A549 (cell line): ENCODE measurements at regions not wholly inside any gene's neighbourhood (a gene's known extent, or its start where the extent isn't known, plus 50 kb on each side); places are given as distances from the start of the nearest gene placed in this dataset.

Experiments used
- ATAC-seq, 2 experiments: fragments of 200-7000 bp in 1 of 2; fragments of >200 bp in 1 of 2; cut with Nextera tagmentation in 1 of 2; cut with Tn5 transposase in 1 of 2; 3 replicates each; pipeline versions ENCODE4 v1.8.0 to v1.9.1; 2018 to 2020; ENCODE audit warnings: mild to moderate bottlenecking in 1 of 2, moderate library complexity in 1 of 2
- CTCF ChIA-PET: fragments of 300-600 bp; sonication (Branson Sonifier 250); formaldehyde crosslinking; extraction: SDS; loops from one replicate; lab custom pipeline; 2021; ENCODE audit warnings: antibody characterized with exemption, inconsistent platforms; lab: Yijun Ruan, JAX
- POLR2A ChIA-PET: fragments of 350-600 bp; formaldehyde crosslinking; extraction: SDS; loops from one replicate; lab custom pipeline; 2021; ENCODE audit warnings: antibody characterized with exemption, inconsistent platforms; lab: Yijun Ruan, JAX
- DNase-seq, 2 experiments: peaks; one replicate each; pipeline versions ENCODE4 v3.0.0 to v3.0.0-alpha.2; 2011 to 2016; ENCODE audit warnings: low read depth in 1 of 2, low spot score in 1 of 2
- FAIRE-seq: peaks from 2 replicates; lab custom pipeline; 2011; peaks lifted over from hg19 to GRCh38; lab: Jason Lieb, UNC
- H3K27ac ChIP-seq, 2 experiments: fragments of >200 bp; sonication (Bioruptor Twin); formaldehyde crosslinking; 3 replicates each; pipeline ENCODE4 v1.5.1; 2016 to 2017
- H3K4me1 ChIP-seq: fragments of >200 bp; sonication (Bioruptor Twin); formaldehyde crosslinking; 3 replicates; pipeline ENCODE4 v1.6.1; 2016
- H3K4me2 ChIP-seq: fragments of >200 bp; sonication (Bioruptor Twin); formaldehyde crosslinking; 3 replicates; pipeline ENCODE4 v1.6.1; 2016
- H3K4me3 ChIP-seq: fragments of >200 bp; sonication (Bioruptor Twin); formaldehyde crosslinking; 3 replicates; pipeline ENCODE4 v1.5.1; 2016
- H3K9me3 ChIP-seq: fragments of >200 bp; sonication (Bioruptor Twin); formaldehyde crosslinking; 3 replicates; pipeline ENCODE4 v1.6.1; 2016
- CBX8 ChIP-seq: fragments of 200-600 bp; sonication (generic); IDR thresholded peaks from 2 replicates; pipeline ENCODE4 v1.6.1; 2016
- CTCF ChIP-seq: fragments of >200 bp; sonication (Bioruptor Twin); formaldehyde crosslinking; IDR thresholded peaks from 3 replicates; pipeline ENCODE4 v1.5.1; 2016
- ELK1 ChIP-seq: fragments of 150-350 bp; IDR thresholded peaks from 2 replicates; pipeline ENCODE4 v1.6.1; 2014; ENCODE audit warnings: low read depth, mild to moderate bottlenecking, low read length
- EP300 ChIP-seq, 2 experiments: fragments of >200 bp; sonication (Bioruptor Twin); formaldehyde crosslinking; IDR thresholded peaks; 2 replicates in 1 of 2; 3 replicates in 1 of 2; pipeline ENCODE4 v1.6.1; 2016 to 2017
- FOSL2 ChIP-seq, 2 experiments: fragments of 450-650 bp in 1 of 2; fragments of >200 bp in 1 of 2; sonication (Bioruptor Twin) in 1 of 2; formaldehyde crosslinking; IDR thresholded peaks; 2 replicates each; pipeline versions ENCODE4 v1.5.0 to v1.6.1; 2016 to 2020; ENCODE audit warnings: mild to moderate bottlenecking in 1 of 2, moderate library complexity in 1 of 2
- HEYL ChIP-seq: fragments of 250-450 bp; sonication (Bioruptor Pico); IDR thresholded peaks from 2 replicates; pipeline ENCODE4 v1.8.0; 2021; ENCODE audit warnings: mild to moderate bottlenecking, moderate library complexity
- MYC ChIP-seq: IDR thresholded peaks from 2 replicates; pipeline ENCODE4 v1.6.1; 2012; ENCODE audit warnings: mild to moderate bottlenecking, inconsistent platforms, low read length, improper control_type of control experiment, borderline replicate concordance
- NPAS2 ChIP-seq: fragments of 250-450 bp; sonication (Bioruptor Pico); IDR thresholded peaks from 2 replicates; pipeline ENCODE4 v1.8.0; 2022; ENCODE audit warnings: mild to moderate bottlenecking, moderate library complexity, borderline replicate concordance
- PBX3 ChIP-seq: IDR thresholded peaks from 2 replicates; pipeline ENCODE4 v1.6.1; 2012
- POLR2A ChIP-seq: IDR thresholded peaks from 2 replicates; pipeline ENCODE4 v1.6.1; 2012; ENCODE audit warnings: mild to moderate bottlenecking, low read length
- RAD21 ChIP-seq, 2 experiments: fragments of >200 bp in 1 of 2; sonication (Bioruptor Twin) in 1 of 2; formaldehyde crosslinking in 1 of 2; IDR thresholded peaks in 1 of 2; conservative IDR thresholded peaks in 1 of 2; 2 replicates in 1 of 2; 3 replicates in 1 of 2; pipeline ENCODE4 v1.6.1; 2012 to 2018; ENCODE audit warnings: inconsistent platforms in 1 of 2
- RFX5 ChIP-seq: fragments of 450-650 bp; IDR thresholded peaks from 2 replicates; pipeline ENCODE4 v1.7.1; 2014; ENCODE audit warnings: antibody characterized with exemption, mild to moderate bottlenecking, moderate library complexity
- ZFP36 ChIP-seq: fragments of 450-650 bp; IDR thresholded peaks from 2 replicates; pipeline ENCODE4 v1.6.1; 2014; ENCODE audit warnings: borderline replicate concordance; ENCODE audit not compliant: partially characterized antibody
- WGBS: methylation state at CpG from one replicate; pipeline ENCODE4 v1.1.6; 2017; ENCODE audit errors: missing lambda C conversion rate; 5-methylcytosine and 5-hydroxymethylcytosine counted together
- TF ChIP-seq, protein P1 (sequence below): IDR thresholded peaks from 2 replicates; pipeline ENCODE4 v1.6.1; 2012; ENCODE audit warnings: low read depth, borderline replicate concordance

DNA sequence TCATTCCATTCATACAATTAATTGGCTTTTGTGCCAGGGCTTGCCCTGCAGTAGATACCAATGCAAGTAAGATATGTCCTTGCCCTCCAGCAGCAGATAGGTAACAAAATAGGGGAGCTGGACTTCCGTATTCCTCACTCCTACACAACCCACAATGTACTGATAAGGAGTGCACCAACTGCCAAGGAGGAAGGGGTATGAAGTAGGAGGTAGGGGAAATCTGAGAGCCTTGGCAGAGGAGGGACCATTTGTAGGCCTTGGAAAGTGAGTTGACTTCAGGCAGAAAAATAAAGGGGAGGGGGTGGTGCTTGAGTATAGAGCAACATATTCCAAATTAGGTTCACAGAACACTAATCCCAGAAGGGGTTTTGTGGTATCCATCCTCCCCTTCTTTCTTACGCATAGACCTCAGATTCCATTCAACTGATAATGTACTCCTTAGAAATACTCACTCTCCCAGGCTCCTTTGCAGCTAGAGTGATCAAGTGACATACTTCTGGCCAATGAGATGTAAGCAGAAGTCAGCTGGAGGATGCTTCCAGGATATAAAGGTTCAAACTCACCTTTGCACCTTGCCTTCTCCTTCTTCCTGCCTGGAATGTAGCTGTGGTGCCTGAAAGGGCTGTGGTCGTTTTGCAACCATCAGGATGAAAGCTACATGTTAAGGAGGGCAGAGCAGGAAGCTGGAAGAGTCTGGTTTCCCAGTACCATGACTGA, 127.1 kb upstream of the SMAD3 start (continued):
- TF ChIP-seq MYC: no peak
- no peak for TF ChIP-seq CTCF
- TF ChIP-seq RFX5: no peak

- ATAC-seq (no peak), FAIRE-seq (no peak), DNase-seq (no peak)
- CTCF ChIA-PET: interaction anchor here (0.6 to 10.6 kb wide), 5 partner anchors 5 to 616 kb away, joined by 3 to 128 read pairs (median 3); no protein-coding TSS in a partner anchor
- TF ChIP-seq ZFP36 (peak; percentile 50), ELK1 (no peak)
- Histone ChIP-seq H3K4me2 (no peak overlapping the region), H3K9me3 (peaks cover 33% of the 10 kb centered on the region), H3K4me1 (peaks cover 23% of the 10 kb centered on the region), H3K27ac (peak overlapping the region in 1 of 2 experiments; percentile 64; a peak in 2 of 6 replicates), H3K4me3 (no peak overlapping the region)
- 93% methylated on average over 3 of the region's 3 CpGs for WGBS
- POLR2A ChIA-PET: no interaction called here
Observed at GRCh38 chr15:66939016-66939415, 126.4 kb upstream of the SMAD3 start.

- Histone ChIP-seq H3K27ac (peak overlapping the region in 1 of 2 experiments; percentile 64; a peak in 3 of 6 replicates), H3K4me2 (no peak overlapping the region)
- CTCF ChIA-PET: interaction anchor here (0.6 to 10.6 kb wide), 5 partner anchors 5 to 616 kb away, joined by 3 to 128 read pairs (median 3); no protein-coding TSS in a partner anchor
- ATAC-seq (no peak), DNase-seq (no peak)
- TF ChIP-seq PBX3 (no peak), POLR2A (no peak), NPAS2 (CRISPR knock-in tag) (no peak), CBX8 (no peak), EP300 (IDR thresholded peaks at IDR 0.05) (no peak), HEYL (CRISPR knock-in tag) (no peak), RAD21 (conservative IDR thresholded peaks at IDR 0.05 in 1 of 2, IDR thresholded peaks at IDR 0.05 in 1 of 2) (no peak)
- TF ChIP-seq, all 56 proteins: peak for 0
- Histone ChIP-seq H3K4me1 (peaks cover 27% of the 10 kb centered on the region), H3K4me3 (no peak overlapping the region), H3K9me3 (peaks cover 27% of the 10 kb centered on the region)
- no peak for FAIRE-seq
- POLR2A ChIA-PET: no interaction called here
- WGBS: 96% methylated on average over 8 of the region's 8 CpGs
Observed at GRCh38 chr15:66939451-66940023, 125.9 kb upstream of the SMAD3 start.

- POLR2A ChIA-PET: interaction anchor here (0.6 kb wide), 1 partner anchor 101 kb away, joined by 4 read pairs; no protein-coding TSS in a partner anchor
- H3K4me3 ChIP-seq: no peak overlapping the region
- H3K4me2 ChIP-seq: 0 out of 3 replicates have a peak overlapping the region, but pooled peaks have one; percentile 0
- H3K9me3 ChIP-seq: peaks cover 21% of the 10 kb centered on the region
- CTCF ChIA-PET: interaction anchor here (0.6 to 8.9 kb wide), 5 partner anchors 6 to 482 kb away, joined by 3 to 128 read pairs (median 7); no protein-coding TSS in a partner anchor
- TF ChIP-seq, protein P1, sequence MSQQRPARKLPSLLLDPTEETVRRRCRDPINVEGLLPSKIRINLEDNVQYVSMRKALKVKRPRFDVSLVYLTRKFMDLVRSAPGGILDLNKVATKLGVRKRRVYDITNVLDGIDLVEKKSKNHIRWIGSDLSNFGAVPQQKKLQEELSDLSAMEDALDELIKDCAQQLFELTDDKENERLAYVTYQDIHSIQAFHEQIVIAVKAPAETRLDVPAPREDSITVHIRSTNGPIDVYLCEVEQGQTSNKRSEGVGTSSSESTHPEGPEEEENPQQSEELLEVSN: no peak
- TF ChIP-seq FOSL2 (IDR thresholded peaks at IDR 0.05) (no peak), FOSL2 (CRISPR knock-in tag; IDR thresholded peaks at IDR 0.05) (peak; percentile 38; the same call in 1 of the 2 replicates), MYC (no peak)
- WGBS: 54% methylated on average over 2 of the region's 2 CpGs
- peaks cover 27% of the 10 kb centered on the region for H3K4me1 ChIP-seq
- peak overlapping the region; percentile 2 to 64; a peak in 4 of 6 replicates for H3K27ac ChIP-seq
- DNase-seq: no peak
- peak; percentile 36 for FAIRE-seq
- ATAC-seq: peak; percentile 19 to 30; a peak in 4 of 6 replicates
Observed at GRCh38 chr15:66940368-66940767, 125.0 kb upstream of the SMAD3 start.
